ENCODE measurements at regions not wholly inside any gene's neighbourhood (a gene's known extent, or its start where the extent isn't known, plus 50 kb on each side); places are given as distances from the start of the nearest gene placed in this dataset.
"Not testable (repeated sequence)": the region's sequence is repeated elsewhere in the genome, so short reads cannot be mapped to it uniquely, and the experiment has no call there.

GRCh38 chr4:72666910-72667309 lies 97.9 kb upstream of the ADAMTS3 start:
- ChIA-PET CTCF (no interaction called here), POLR2A (no interaction called here)
- Histone ChIP-seq H3K27me3 (ENCODE audit: control insufficient read depth, insufficient read depth, low read length) (peaks cover 3% of the 10 kb centered on the region; the same call in 1 of the 2 replicates), H3K36me3 (ENCODE audit: control insufficient read depth, insufficient read depth, low read length) (no peaks in the 10 kb centered on the region), H3K4me3 (ENCODE audit: low read depth, low read length) (no peak overlapping the region)
- DNase-seq (ENCODE audit: low read depth) = no peak
- TF ChIP-seq, protein P1, sequence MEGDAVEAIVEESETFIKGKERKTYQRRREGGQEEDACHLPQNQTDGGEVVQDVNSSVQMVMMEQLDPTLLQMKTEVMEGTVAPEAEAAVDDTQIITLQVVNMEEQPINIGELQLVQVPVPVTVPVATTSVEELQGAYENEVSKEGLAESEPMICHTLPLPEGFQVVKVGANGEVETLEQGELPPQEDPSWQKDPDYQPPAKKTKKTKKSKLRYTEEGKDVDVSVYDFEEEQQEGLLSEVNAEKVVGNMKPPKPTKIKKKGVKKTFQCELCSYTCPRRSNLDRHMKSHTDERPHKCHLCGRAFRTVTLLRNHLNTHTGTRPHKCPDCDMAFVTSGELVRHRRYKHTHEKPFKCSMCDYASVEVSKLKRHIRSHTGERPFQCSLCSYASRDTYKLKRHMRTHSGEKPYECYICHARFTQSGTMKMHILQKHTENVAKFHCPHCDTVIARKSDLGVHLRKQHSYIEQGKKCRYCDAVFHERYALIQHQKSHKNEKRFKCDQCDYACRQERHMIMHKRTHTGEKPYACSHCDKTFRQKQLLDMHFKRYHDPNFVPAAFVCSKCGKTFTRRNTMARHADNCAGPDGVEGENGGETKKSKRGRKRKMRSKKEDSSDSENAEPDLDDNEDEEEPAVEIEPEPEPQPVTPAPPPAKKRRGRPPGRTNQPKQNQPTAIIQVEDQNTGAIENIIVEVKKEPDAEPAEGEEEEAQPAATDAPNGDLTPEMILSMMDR (IDR thresholded peaks at IDR 0.05; ENCODE audit: insufficient read depth, low read depth, low read length) = no peak

DNA sequence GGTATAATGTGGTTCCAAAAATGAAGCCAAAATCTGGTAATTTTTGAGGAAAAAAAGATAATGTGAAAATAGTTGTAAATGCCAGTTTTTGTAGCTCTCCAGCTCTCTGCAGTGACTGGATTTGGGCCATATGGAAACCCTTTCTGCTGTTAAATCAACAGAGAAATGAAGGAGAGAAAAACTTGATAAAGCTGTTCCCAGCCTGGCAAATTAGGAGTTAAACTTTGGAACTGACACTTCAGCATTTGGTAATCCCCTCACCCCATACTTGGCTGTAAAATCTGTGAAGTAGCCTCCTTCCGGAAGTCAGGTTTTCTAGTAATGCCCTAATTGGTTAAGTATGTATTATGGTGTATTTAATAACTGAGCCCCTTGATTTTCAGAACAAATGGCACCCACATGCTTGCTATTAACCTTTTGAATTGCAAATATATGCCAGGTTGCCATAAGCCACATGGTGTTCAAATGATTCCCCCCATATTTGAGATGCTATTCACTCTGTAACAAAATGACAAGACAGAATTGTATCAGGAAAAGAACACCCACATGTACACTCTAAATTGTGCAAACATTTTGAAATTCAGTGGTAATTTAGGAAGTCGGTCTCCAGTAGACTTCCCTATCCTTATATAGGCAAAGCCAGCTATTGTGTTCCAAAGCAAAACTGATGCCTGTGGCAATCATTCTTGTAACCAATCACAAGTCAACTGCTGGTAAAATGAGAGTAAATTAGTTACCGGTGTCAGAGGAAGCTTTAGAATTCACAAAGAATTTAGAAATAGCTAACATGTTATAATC lies 96.3 kb upstream of the ADAMTS3 start:
- TF ChIP-seq, protein P1 (IDR thresholded peaks at IDR 0.05; ENCODE audit: insufficient read depth, low read depth, low read length) = no peak
- H3K36me3 ChIP-seq (ENCODE audit: control insufficient read depth, insufficient read depth, low read length) = no peaks in the 10 kb centered on the region
- peaks cover 3% of the 10 kb centered on the region; the same call in 1 of the 2 replicates for H3K27me3 ChIP-seq (ENCODE audit: control insufficient read depth, insufficient read depth, low read length)
- ChIA-PET POLR2A (no interaction called here), CTCF (no interaction called here)
- DNase-seq (ENCODE audit: low read depth) = no peak
- no peak overlapping the region for H3K4me3 ChIP-seq (ENCODE audit: low read depth, low read length)

GRCh38 chr4:72663828-72664227 lies 94.8 kb upstream of the ADAMTS3 start:
- peaks cover 2% of the 10 kb centered on the region; the same call in 1 of the 2 replicates for H3K27me3 ChIP-seq (ENCODE audit: control insufficient read depth, insufficient read depth, low read length)
- DNase-seq (ENCODE audit: low read depth) = no peak
- ChIA-PET POLR2A (no interaction called here), CTCF (no interaction called here)
- H3K4me3 ChIP-seq (ENCODE audit: low read depth, low read length) = no peak overlapping the region
- TF ChIP-seq, protein P1 (IDR thresholded peaks at IDR 0.05; ENCODE audit: insufficient read depth, low read depth, low read length) = no peak
- no peaks in the 10 kb centered on the region for H3K36me3 ChIP-seq (ENCODE audit: control insufficient read depth, insufficient read depth, low read length)

GRCh38 chr4:72661830-72662229 lies 92.8 kb upstream of the ADAMTS3 start:
- H3K27me3 ChIP-seq (ENCODE audit: control insufficient read depth, insufficient read depth, low read length) = peaks cover 2% of the 10 kb centered on the region; the same call in 1 of the 2 replicates
- TF ChIP-seq, protein P1 (IDR thresholded peaks at IDR 0.05; ENCODE audit: insufficient read depth, low read depth, low read length) = no peak
- H3K36me3 ChIP-seq (ENCODE audit: control insufficient read depth, insufficient read depth, low read length) = no peaks in the 10 kb centered on the region
- no peak for DNase-seq (ENCODE audit: low read depth)
- H3K4me3 ChIP-seq (ENCODE audit: low read depth, low read length) = no peak overlapping the region
- ChIA-PET POLR2A (no interaction called here), CTCF (no interaction called here)

GRCh38 chr4:72641611-72642010 lies 72.6 kb upstream of the ADAMTS3 start:
- ChIA-PET CTCF (no interaction called here), POLR2A (no interaction called here)
- no peak overlapping the region for H3K4me3 ChIP-seq (ENCODE audit: low read depth, low read length)
- no peaks in the 10 kb centered on the region for H3K36me3 ChIP-seq (ENCODE audit: control insufficient read depth, insufficient read depth, low read length)
- no peaks in the 10 kb centered on the region for H3K27me3 ChIP-seq (ENCODE audit: control insufficient read depth, insufficient read depth, low read length)
- TF ChIP-seq, protein P1 (IDR thresholded peaks at IDR 0.05; ENCODE audit: insufficient read depth, low read depth, low read length) = no peak
- no peak for DNase-seq (ENCODE audit: low read depth)

GRCh38 chr4:72636866-72637265 lies 67.8 kb upstream of the ADAMTS3 start:
- H3K36me3 ChIP-seq (ENCODE audit: control insufficient read depth, insufficient read depth, low read length); CTCF ChIA-PET; H3K27me3 ChIP-seq (ENCODE audit: control insufficient read depth, insufficient read depth, low read length): not testable (repeated sequence)

GRCh38 chr4:72635931-72636330 lies 66.9 kb upstream of the ADAMTS3 start:
- DNase-seq (ENCODE audit: low read depth); H3K36me3 ChIP-seq (ENCODE audit: control insufficient read depth, insufficient read depth, low read length); H3K4me3 ChIP-seq (ENCODE audit: low read depth, low read length); H3K27me3 ChIP-seq (ENCODE audit: control insufficient read depth, insufficient read depth, low read length); CTCF ChIA-PET; POLR2A ChIA-PET: not testable (repeated sequence)

More at GRCh38 chr4:72636866-72637265, 67.8 kb upstream of the ADAMTS3 start:
- DNase-seq (ENCODE audit: low read depth); POLR2A ChIA-PET; H3K4me3 ChIP-seq (ENCODE audit: low read depth, low read length): not testable (repeated sequence)

- DNase-seq (ENCODE audit: low read depth); H3K27me3 ChIP-seq (ENCODE audit: control insufficient read depth, insufficient read depth, low read length); H3K4me3 ChIP-seq (ENCODE audit: low read depth, low read length); CTCF ChIA-PET; POLR2A ChIA-PET; H3K36me3 ChIP-seq (ENCODE audit: control insufficient read depth, insufficient read depth, low read length): not testable (repeated sequence)
Observed at GRCh38 chr4:72632253-72632652, 63.2 kb upstream of the ADAMTS3 start.
